ENCODE measurements at regions not wholly inside any gene's neighbourhood (a gene's known extent, or its start where the extent isn't known, plus 50 kb on each side); places are given as distances from the start of the nearest gene placed in this dataset.

DNA sequence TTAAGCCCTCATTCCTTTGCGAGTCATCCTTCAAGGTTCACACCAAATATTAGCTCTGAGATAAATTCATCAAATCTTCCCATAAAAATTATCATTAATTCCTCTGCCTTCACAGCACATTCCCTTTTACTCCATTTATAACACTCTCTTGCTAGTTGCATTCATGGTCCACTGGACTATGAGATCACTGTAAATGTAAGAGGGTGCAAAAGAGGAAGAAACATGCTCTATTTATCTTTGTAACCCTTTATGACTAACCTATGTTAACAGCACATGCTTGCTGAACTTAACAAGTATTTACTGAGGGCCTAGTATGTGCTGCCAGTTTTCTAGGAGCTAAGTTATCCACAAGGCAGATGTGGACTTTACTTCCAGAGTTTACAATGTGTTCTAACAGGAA is 86.7 kb upstream of the TMEM168 start:
- TF ChIP-seq POLR2A (IDR thresholded peaks at IDR 0.05), result no peak
- TF ChIP-seq, protein P1, sequence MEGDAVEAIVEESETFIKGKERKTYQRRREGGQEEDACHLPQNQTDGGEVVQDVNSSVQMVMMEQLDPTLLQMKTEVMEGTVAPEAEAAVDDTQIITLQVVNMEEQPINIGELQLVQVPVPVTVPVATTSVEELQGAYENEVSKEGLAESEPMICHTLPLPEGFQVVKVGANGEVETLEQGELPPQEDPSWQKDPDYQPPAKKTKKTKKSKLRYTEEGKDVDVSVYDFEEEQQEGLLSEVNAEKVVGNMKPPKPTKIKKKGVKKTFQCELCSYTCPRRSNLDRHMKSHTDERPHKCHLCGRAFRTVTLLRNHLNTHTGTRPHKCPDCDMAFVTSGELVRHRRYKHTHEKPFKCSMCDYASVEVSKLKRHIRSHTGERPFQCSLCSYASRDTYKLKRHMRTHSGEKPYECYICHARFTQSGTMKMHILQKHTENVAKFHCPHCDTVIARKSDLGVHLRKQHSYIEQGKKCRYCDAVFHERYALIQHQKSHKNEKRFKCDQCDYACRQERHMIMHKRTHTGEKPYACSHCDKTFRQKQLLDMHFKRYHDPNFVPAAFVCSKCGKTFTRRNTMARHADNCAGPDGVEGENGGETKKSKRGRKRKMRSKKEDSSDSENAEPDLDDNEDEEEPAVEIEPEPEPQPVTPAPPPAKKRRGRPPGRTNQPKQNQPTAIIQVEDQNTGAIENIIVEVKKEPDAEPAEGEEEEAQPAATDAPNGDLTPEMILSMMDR (IDR thresholded peaks at IDR 0.05), result no peak
- Histone ChIP-seq H3K27me3 (no peaks in the 10 kb centered on the region), H3K36me3 (no peaks in the 10 kb centered on the region), H3K9me3 (no peaks in the 10 kb centered on the region), H3K27ac (no peak overlapping the region), H3K4me3 (no peak overlapping the region), H3K4me1 (no peaks in the 10 kb centered on the region)
- intact Hi-C loops (cut with DNase I; ENCODE audit: low total_unique reads), result no loop called here
- no peak for DNase-seq

DNA sequence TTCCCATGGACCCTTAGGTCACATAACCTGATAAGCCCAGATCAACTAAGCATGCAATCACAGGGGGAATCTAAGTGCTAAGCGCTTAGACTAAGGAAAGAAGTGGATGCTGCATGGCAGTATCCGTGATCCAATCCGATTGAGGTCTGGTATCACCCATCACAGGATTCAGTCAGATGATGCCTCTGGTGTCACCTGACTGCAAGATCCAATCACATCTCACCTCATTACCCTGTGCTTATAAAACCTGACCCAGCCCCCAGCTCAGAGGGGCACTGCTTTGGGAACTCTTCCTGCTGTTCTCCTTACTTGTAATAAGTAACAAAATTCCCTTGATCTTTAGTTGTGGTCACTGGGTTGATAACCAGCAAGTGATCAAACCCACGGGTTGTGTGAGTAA is 84.7 kb upstream of the TMEM168 start:
- Histone ChIP-seq H3K36me3 (no peaks in the 10 kb centered on the region), H3K4me1 (no peaks in the 10 kb centered on the region), H3K4me3 (no peak overlapping the region), H3K27me3 (no peaks in the 10 kb centered on the region), H3K9me3 (no peaks in the 10 kb centered on the region), H3K27ac (no peak overlapping the region)
- no peak for TF ChIP-seq POLR2A (IDR thresholded peaks at IDR 0.05)
- TF ChIP-seq, protein P1 (IDR thresholded peaks at IDR 0.05), result no peak
- DNase-seq, result no peak
- intact Hi-C loops (cut with DNase I; ENCODE audit: low total_unique reads), result no loop called here

DNA sequence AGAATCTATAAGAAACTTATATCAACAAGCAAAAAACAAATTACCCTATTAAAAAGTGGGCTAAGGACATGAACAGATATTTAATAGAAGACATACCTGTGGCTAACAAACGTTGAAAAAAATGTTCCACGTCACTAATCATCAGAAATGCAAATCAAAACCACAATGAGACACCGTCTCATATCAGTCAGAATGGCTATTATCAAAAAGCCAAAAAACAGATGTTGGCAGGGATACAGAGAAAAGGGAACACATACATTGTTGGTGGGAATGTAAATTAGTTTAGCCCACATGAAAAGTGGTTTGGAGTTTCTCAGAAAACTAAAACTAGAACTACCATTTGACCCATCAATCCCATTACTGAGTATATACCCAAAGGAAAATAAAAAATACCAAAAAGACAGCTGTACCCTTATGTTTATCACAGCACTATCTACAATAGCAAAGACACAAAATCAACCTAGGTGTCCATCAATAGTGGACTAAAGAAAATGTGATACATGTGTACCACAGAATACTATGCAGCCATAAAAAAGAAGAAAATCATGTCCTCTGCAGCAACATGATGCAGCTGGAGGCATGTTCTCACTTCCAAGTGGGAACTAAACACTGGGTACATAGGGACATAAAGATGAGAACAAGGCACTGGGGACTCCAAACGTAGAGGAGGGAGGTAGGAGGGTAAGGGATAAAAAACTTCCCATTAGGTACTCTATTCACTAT is 83.8 kb upstream of the TMEM168 start:
- no peak for DNase-seq
- Histone ChIP-seq H3K27ac (no peak overlapping the region), H3K27me3 (no peaks in the 10 kb centered on the region), H3K4me1 (no peaks in the 10 kb centered on the region), H3K9me3 (no peaks in the 10 kb centered on the region), H3K4me3 (no peak overlapping the region), H3K36me3 (no peaks in the 10 kb centered on the region)
- intact Hi-C loops (cut with DNase I; ENCODE audit: low total_unique reads), result no loop called here
- no peak for TF ChIP-seq POLR2A (IDR thresholded peaks at IDR 0.05)
- TF ChIP-seq, protein P1 (IDR thresholded peaks at IDR 0.05), result no peak

DNA sequence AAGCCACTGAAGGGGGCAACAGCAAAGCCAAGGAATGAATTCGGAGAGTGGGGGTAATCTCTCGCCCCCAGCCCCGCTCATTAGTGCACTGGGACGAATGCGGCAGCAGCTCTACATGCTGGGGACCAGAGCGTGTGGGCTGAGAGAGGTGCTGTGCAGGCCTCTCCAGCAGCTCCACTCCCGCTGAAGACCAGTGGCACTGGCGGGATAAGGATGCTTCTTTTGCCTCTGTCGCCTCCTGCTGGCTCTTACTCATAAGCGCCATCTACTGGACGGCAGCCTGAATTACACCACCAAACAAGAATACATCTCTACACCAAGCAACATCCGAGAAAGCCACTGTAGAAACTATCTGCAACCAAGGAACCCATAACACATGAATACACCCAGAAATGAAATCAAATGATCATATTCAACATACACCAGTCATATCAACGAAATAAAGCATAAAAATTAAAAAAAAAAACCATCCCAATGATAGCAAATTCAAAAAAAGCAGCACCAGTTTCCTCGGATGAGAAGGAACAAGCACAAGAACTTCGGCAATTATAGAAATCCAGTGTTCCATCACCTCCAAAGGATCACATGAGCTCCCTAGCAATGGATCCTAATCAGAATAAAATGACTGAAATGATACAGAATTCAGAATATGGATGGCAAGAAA is 79.0 kb upstream of the TMEM168 start:
- H3K9me3 ChIP-seq, result no peaks in the 10 kb centered on the region
- no peak overlapping the region for H3K4me3 ChIP-seq
- no peak for TF ChIP-seq POLR2A (IDR thresholded peaks at IDR 0.05)
- TF ChIP-seq, protein P1 (IDR thresholded peaks at IDR 0.05), result peak in 1 of 4 experiments; percentile 8
- no peaks in the 10 kb centered on the region for H3K27me3 ChIP-seq
- no peak for DNase-seq
- no peaks in the 10 kb centered on the region for H3K4me1 ChIP-seq
- no peaks in the 10 kb centered on the region for H3K36me3 ChIP-seq
- H3K27ac ChIP-seq, result no peak overlapping the region
- intact Hi-C loops (cut with DNase I; ENCODE audit: low total_unique reads), result no loop called here

DNA sequence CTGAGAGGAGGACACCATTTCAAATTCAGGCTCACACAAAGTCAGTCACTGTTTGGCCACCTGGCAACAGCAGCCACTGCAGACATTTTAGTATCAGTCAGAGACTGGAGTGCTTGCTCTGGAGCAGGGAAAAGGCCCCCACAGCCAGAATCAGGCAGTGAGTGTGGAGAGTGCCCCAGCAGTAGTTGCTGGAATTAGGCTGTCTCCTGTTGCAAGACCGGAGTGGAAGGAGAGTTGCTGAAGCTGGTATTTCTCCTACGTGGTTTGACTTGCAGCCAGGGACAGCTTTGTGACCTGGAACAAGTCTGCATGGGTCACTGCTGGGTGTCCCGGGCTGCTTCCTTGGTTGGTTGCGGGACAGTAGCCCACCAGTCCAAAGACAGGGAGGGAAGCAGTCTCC is 78.4 kb upstream of the TMEM168 start:
- Histone ChIP-seq H3K4me1 (no peaks in the 10 kb centered on the region), H3K27ac (no peak overlapping the region), H3K4me3 (no peak overlapping the region), H3K9me3 (no peaks in the 10 kb centered on the region), H3K36me3 (no peaks in the 10 kb centered on the region), H3K27me3 (no peaks in the 10 kb centered on the region)
- TF ChIP-seq, protein P1 (IDR thresholded peaks at IDR 0.05), result no peak
- TF ChIP-seq POLR2A (IDR thresholded peaks at IDR 0.05), result no peak
- intact Hi-C loops (cut with DNase I; ENCODE audit: low total_unique reads), result no loop called here
- no peak for DNase-seq

Measured in uterus (tissue), 3 donors.